ENCODE measurements at regions not wholly inside any gene's neighbourhood (a gene's known extent, or its start where the extent isn't known, plus 50 kb on each side); places are given as distances from the start of the nearest gene placed in this dataset.

- no peak overlapping the region for H2AFZ ChIP-seq (ENCODE audit: low read length)
- no peak overlapping the region for H4K8ac ChIP-seq (ENCODE audit: extremely low read depth, insufficient read depth, low read length)
- no peaks in the 10 kb centered on the region for H3K4me1 ChIP-seq (replicated peaks in 1 of 4; ENCODE audit: control insufficient read depth in 3 of 4, insufficient read depth in 4 of 4, low read length in 3 of 4)
- H2BK5ac ChIP-seq (ENCODE audit: low read depth, low read length) = no peak overlapping the region
- H3K9me3 ChIP-seq (ENCODE audit: insufficient read depth in 2 of 2, low read depth in 1 of 2, low read length in 1 of 2) = peaks cover 18% of the 10 kb centered on the region in 2 experiments
- FAIRE-seq (no peak), DNase-seq (ENCODE audit: low read depth in 1 of 2, low spot score in 2 of 2) (no peak)
- H3K4me3 ChIP-seq (ENCODE audit: extremely low read depth in 1 of 4, insufficient read depth in 2 of 4, low read depth in 3 of 4, low read length in 4 of 4) = no peak overlapping the region
- H3K27ac ChIP-seq (ENCODE audit: low read depth, low read length) = no peak overlapping the region
- H3K4ac ChIP-seq (replicated peaks; ENCODE audit: insufficient read length, low read depth, low read length) = no peak overlapping the region
- H3K56ac ChIP-seq (replicated peaks; ENCODE audit: insufficient read length, low read depth, low read length) = no peak overlapping the region
- no peak overlapping the region for H2BK120ac ChIP-seq (replicated peaks; ENCODE audit: low read depth, low read length)
- peaks cover 0 to 3% (median 0%) of the 10 kb centered on the region in 4 experiments; a peak in 1 of 8 replicates for H3K36me3 ChIP-seq (ENCODE audit: control insufficient read depth in 2 of 4, insufficient read depth in 4 of 4, low read length in 3 of 4)
- ChIA-PET POLR2A (ENCODE audit: partially characterized antibody) (no interaction called here), CTCF (ENCODE audit: partially characterized antibody) (no interaction called here)
- no peak overlapping the region for H3K9ac ChIP-seq (replicated peaks in 1 of 4; ENCODE audit: extremely low read depth in 1 of 4, low read depth in 3 of 4, low read length in 3 of 4)
- H3K79me1 ChIP-seq (ENCODE audit: low read depth, low read length) = no peaks in the 10 kb centered on the region
- WGBS, 2 experiments (ENCODE audit: extremely low coverage in 1 of 2, insufficient coverage in 1 of 2, insufficient read length in 1 of 2, insufficient replicate concordance in 2 of 2, low coverage in 1 of 2, low lambda C conversion rate in 2 of 2, missing lambda C conversion rate in 1 of 2) = 88% methylated on average over 6 of the region's 6 CpGs; no CpG with 5 or more reads in 1 of the 2 experiments
- no peak overlapping the region for H3K14ac ChIP-seq (ENCODE audit: insufficient read length)
- no peaks in the 10 kb centered on the region for H4K20me1 ChIP-seq (replicated peaks in 1 of 2; ENCODE audit: control insufficient read depth in 1 of 2, insufficient read depth in 2 of 2, low read length in 2 of 2)
- no peak overlapping the region for H2BK15ac ChIP-seq (ENCODE audit: low read length)
- H4K5ac ChIP-seq (ENCODE audit: insufficient read length, low read depth, low read length) = no peak overlapping the region
- H4K91ac ChIP-seq (replicated peaks; ENCODE audit: insufficient read length, low read length) = no peak overlapping the region
- no peaks in the 10 kb centered on the region for H3K23me2 ChIP-seq (ENCODE audit: low read depth, low read length)
- TF ChIP-seq RNF2 (IDR thresholded peaks at IDR 0.05; ENCODE audit: borderline replicate concordance, low read depth, low read length, missing control alignments, poor library complexity, severe bottlenecking) (no peak), SRF (IDR thresholded peaks at IDR 0.05; ENCODE audit: low read depth, low read length) (no peak), FOSL1 (IDR thresholded peaks at IDR 0.05; ENCODE audit: insufficient read depth, low read depth, low read length) (no peak)
- no peak overlapping the region for H2BK12ac ChIP-seq (ENCODE audit: low read depth, low read length)
- no peak overlapping the region for H2AK5ac ChIP-seq (ENCODE audit: low read depth, low read length)
- H3K27me3 ChIP-seq (replicated peaks in 1 of 4; ENCODE audit: control insufficient read depth in 3 of 4, extremely low read depth in 1 of 4, insufficient read depth in 3 of 4, low read length in 3 of 4) = no peaks in the 10 kb centered on the region
- H3K4me2 ChIP-seq (ENCODE audit: insufficient read depth in 1 of 2, low read depth in 2 of 2, low read length in 2 of 2) = no peak overlapping the region
- H2BK20ac ChIP-seq (ENCODE audit: low read length) = no peak overlapping the region
- H3K79me2 ChIP-seq (ENCODE audit: control insufficient read depth in 1 of 2, insufficient read depth in 2 of 2, low read length in 2 of 2) = no peaks in the 10 kb centered on the region
- H3K23ac ChIP-seq (ENCODE audit: insufficient read length) = no peak overlapping the region
- no peak overlapping the region for H3K18ac ChIP-seq (ENCODE audit: extremely low read depth, low read length)
Observed at GRCh38 chr3:54071601-54072000, 50.8 kb upstream of the CACNA2D3 start.

Data from H1 (cell line).